KMS-11 (cell line): ENCODE measurements at regions not wholly inside any gene's neighbourhood (a gene's known extent, or its start where the extent isn't known, plus 50 kb on each side); places are given as distances from the start of the nearest gene placed in this dataset.

Source experiments
- H2AFZ ChIP-seq: fragments of 200-600 bp; sonication (generic); 2 replicates; pipeline ENCODE4 v1.6.1; 2016; ENCODE audit warnings: antibody characterized with exemption, mixed run types, low read depth
- H3K27ac ChIP-seq: fragments of 200-600 bp; sonication (generic); 2 replicates; pipeline ENCODE4 v1.6.1; 2016; ENCODE audit warnings: mild to moderate bottlenecking, mixed run types
- H3K27me3 ChIP-seq: fragments of 200-600 bp; sonication (generic); 2 replicates; pipeline ENCODE4 v1.6.1; 2017; ENCODE audit warnings: mild to moderate bottlenecking, low read depth, mixed run types, moderate library complexity; ENCODE audit not compliant: insufficient read depth
- H3K36me3 ChIP-seq: fragments of 200-600 bp; sonication (generic); 2 replicates; pipeline ENCODE4 v1.6.1; 2017; ENCODE audit warnings: mild to moderate bottlenecking, mixed run types; ENCODE audit not compliant: insufficient read depth
- H3K4me1 ChIP-seq: fragments of 200-600 bp; sonication (generic); 2 replicates; pipeline ENCODE4 v1.6.1; 2016; ENCODE audit warnings: mild to moderate bottlenecking, low read depth, mixed run types; ENCODE audit not compliant: poor library complexity, severe bottlenecking
- H3K4me2 ChIP-seq: fragments of 200-600 bp; sonication (generic); 2 replicates; pipeline ENCODE4 v1.7.0; 2016; ENCODE audit warnings: mild to moderate bottlenecking, mixed run types
- H3K4me3 ChIP-seq: fragments of 200-600 bp; sonication (generic); IDR thresholded peaks from 2 replicates; pipeline ENCODE4 v1.6.1; 2017; ENCODE audit warnings: low read depth, low read length, mixed read lengths; ENCODE audit not compliant: insufficient read depth
- H3K79me2 ChIP-seq: fragments of 200-600 bp; sonication (generic); 2 replicates; pipeline ENCODE4 v1.6.1; 2016; ENCODE audit warnings: low read depth, mixed run types; ENCODE audit not compliant: insufficient read depth
- H3K9ac ChIP-seq: fragments of 200-600 bp; sonication (generic); 2 replicates; pipeline ENCODE4 v1.6.1; 2016; ENCODE audit warnings: mild to moderate bottlenecking, mixed run types
- H4K20me1 ChIP-seq: fragments of 200-600 bp; sonication (generic); 2 replicates; pipeline ENCODE4 v1.6.1; 2016; ENCODE audit warnings: mild to moderate bottlenecking, mixed run types; ENCODE audit not compliant: insufficient read depth
- CTCF ChIP-seq: fragments of 200-600 bp; sonication (generic); conservative IDR thresholded peaks from 2 replicates; pipeline ENCODE4 v1.6.1; 2017; ENCODE audit warnings: low read depth, mild to moderate bottlenecking, antibody characterized with exemption, low read length, moderate library complexity, mixed read lengths

- no peaks in the 10 kb centered on the region for H4K20me1 ChIP-seq
- no peaks in the 10 kb centered on the region for H3K79me2 ChIP-seq
- H3K4me3 ChIP-seq: no peak overlapping the region
- H3K9ac ChIP-seq: no peak overlapping the region
- H3K27ac ChIP-seq: no peak overlapping the region
- H3K4me2 ChIP-seq: no peak overlapping the region
- no peak for TF ChIP-seq CTCF
- no peak overlapping the region for H2AFZ ChIP-seq
- no peaks in the 10 kb centered on the region for H3K36me3 ChIP-seq
- H3K27me3 ChIP-seq: no peaks in the 10 kb centered on the region
- H3K4me1 ChIP-seq: no peaks in the 10 kb centered on the region
Observed at GRCh38 chr10:37703833-37704382, 153.5 kb downstream of the ZNF248 start.

- Histone ChIP-seq H3K4me2 (no peak overlapping the region), H3K36me3 (no peaks in the 10 kb centered on the region), H3K27ac (no peak overlapping the region), H3K4me3 (no peak overlapping the region), H2AFZ (no peak overlapping the region), H3K79me2 (no peaks in the 10 kb centered on the region), H4K20me1 (no peaks in the 10 kb centered on the region), H3K9ac (no peak overlapping the region), H3K4me1 (no peaks in the 10 kb centered on the region), H3K27me3 (no peaks in the 10 kb centered on the region)
- no peak for TF ChIP-seq CTCF
Observed at GRCh38 chr10:37703114-37703513, 154.3 kb downstream of the ZNF248 start.

GRCh38 chr10:37701781-37702493 is 155.5 kb downstream of the ZNF248 start:
- H2AFZ ChIP-seq: no peak overlapping the region
- no peaks in the 10 kb centered on the region for H4K20me1 ChIP-seq

GRCh38 chr10:37700886-37701780 is 156.3 kb downstream of the ZNF248 start:
- H3K9ac ChIP-seq: no peak overlapping the region
- H3K4me1 ChIP-seq: no peaks in the 10 kb centered on the region
- TF ChIP-seq CTCF: no peak
- H3K27ac ChIP-seq: no peak overlapping the region
- H3K79me2 ChIP-seq: no peaks in the 10 kb centered on the region
- no peaks in the 10 kb centered on the region for H3K27me3 ChIP-seq
- H3K4me2 ChIP-seq: no peak overlapping the region
- no peak overlapping the region for H2AFZ ChIP-seq
- H3K4me3 ChIP-seq: no peak overlapping the region
- no peaks in the 10 kb centered on the region for H4K20me1 ChIP-seq
- no peaks in the 10 kb centered on the region for H3K36me3 ChIP-seq

More at GRCh38 chr10:37701781-37702493, 155.5 kb downstream of the ZNF248 start:
- Histone ChIP-seq H3K27me3 (no peaks in the 10 kb centered on the region), H3K4me3 (no peak overlapping the region), H3K36me3 (no peaks in the 10 kb centered on the region), H3K27ac (no peak overlapping the region), H3K4me1 (no peaks in the 10 kb centered on the region), H3K4me2 (no peak overlapping the region), H3K9ac (no peak overlapping the region), H3K79me2 (no peaks in the 10 kb centered on the region)
- TF ChIP-seq CTCF: no peak
